Keratinocyte (primary cell): ENCODE measurements at regions not wholly inside any gene's neighbourhood (a gene's known extent, or its start where the extent isn't known, plus 50 kb on each side); places are given as distances from the start of the nearest gene placed in this dataset.

ENCODE experiments used
- EZH2 ChIP-seq: IDR thresholded peaks from one replicate; pipeline ENCODE4 v1.6.1; 2012; ENCODE audit warnings: inconsistent platforms, mild to moderate bottlenecking, low read length, moderate library complexity
- TF ChIP-seq, protein P1 (sequence below), 3 experiments: IDR thresholded peaks in 1 of 3; conservative IDR thresholded peaks in 1 of 3; optimal IDR thresholded peaks in 1 of 3; 2 replicates in 2 of 3; 3 replicates in 1 of 3; pipeline versions ENCODE3 to v1.5.1; 2011; ENCODE audit warnings: low read length in 3 of 3, mild to moderate bottlenecking in 3 of 3, moderate library complexity in 2 of 3, control low read depth in 1 of 3, inconsistent platforms in 1 of 3; ENCODE audit not compliant: insufficient read depth in 2 of 3; ENCODE audit errors: extremely low read depth in 1 of 3

- TF ChIP-seq, protein P1, sequence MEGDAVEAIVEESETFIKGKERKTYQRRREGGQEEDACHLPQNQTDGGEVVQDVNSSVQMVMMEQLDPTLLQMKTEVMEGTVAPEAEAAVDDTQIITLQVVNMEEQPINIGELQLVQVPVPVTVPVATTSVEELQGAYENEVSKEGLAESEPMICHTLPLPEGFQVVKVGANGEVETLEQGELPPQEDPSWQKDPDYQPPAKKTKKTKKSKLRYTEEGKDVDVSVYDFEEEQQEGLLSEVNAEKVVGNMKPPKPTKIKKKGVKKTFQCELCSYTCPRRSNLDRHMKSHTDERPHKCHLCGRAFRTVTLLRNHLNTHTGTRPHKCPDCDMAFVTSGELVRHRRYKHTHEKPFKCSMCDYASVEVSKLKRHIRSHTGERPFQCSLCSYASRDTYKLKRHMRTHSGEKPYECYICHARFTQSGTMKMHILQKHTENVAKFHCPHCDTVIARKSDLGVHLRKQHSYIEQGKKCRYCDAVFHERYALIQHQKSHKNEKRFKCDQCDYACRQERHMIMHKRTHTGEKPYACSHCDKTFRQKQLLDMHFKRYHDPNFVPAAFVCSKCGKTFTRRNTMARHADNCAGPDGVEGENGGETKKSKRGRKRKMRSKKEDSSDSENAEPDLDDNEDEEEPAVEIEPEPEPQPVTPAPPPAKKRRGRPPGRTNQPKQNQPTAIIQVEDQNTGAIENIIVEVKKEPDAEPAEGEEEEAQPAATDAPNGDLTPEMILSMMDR (optimal IDR thresholded peaks at IDR 0.05 in 1 of 3, IDR thresholded peaks at IDR 0.05 in 1 of 3, conservative IDR thresholded peaks at IDR 0.05 in 1 of 3; ENCODE audit: extremely low read depth in 1 of 3, insufficient read depth in 2 of 3, low read length in 3 of 3), result no peak
- no peak for TF ChIP-seq EZH2
Measured at GRCh38 chr11:21896746-21897602, 295.9 kb upstream of the ANO5 start.
